Activated T-cell treated with anti-CD3 and anti-CD28 coated beads, Interleukin-2, amount 50 U/mL, for 72 hours (primary cell): ENCODE measurements at regions not wholly inside any gene's neighbourhood (a gene's known extent, or its start where the extent isn't known, plus 50 kb on each side); places are given as distances from the start of the nearest gene placed in this dataset.
"Not testable (repeated sequence)": the region's sequence is repeated elsewhere in the genome, so short reads cannot be mapped to it uniquely, and the experiment has no call there.

Experiments
- ATAC-seq, 2 donors: fragments of 150-1000 bp; cut with Tn5 transposase; replicated peaks in 1 of 2; 2 replicates each; pipeline ENCODE4 v1.10.0; 2021; ENCODE audit warnings: moderate library complexity in 2 of 2, mild to moderate bottlenecking in 1 of 2
- DNase-seq, 2 donors: peaks; one replicate each; pipeline ENCODE4 v3.0.0; 2021 to 2022; ENCODE audit warnings: mixed read lengths in 1 of 2
- H3K27ac Mint-ChIP-seq: one replicate; pipeline ENCODE4 v1.8.0; 2022; ENCODE audit warnings: mild to moderate bottlenecking, moderate library complexity, mixed read lengths
- H3K27me3 Mint-ChIP-seq: one replicate; pipeline ENCODE4 v1.8.0; 2022; ENCODE audit warnings: low read depth, mixed read lengths
- H3K36me3 Mint-ChIP-seq, 2 donors: one replicate each; pipeline ENCODE4 v1.8.0; 2022; ENCODE audit warnings: mixed read lengths in 2 of 2, mild to moderate bottlenecking in 1 of 2; ENCODE audit not compliant: insufficient read depth in 2 of 2
- H3K4me1 Mint-ChIP-seq: one replicate; pipeline ENCODE4 v1.8.0; 2022; ENCODE audit warnings: low read depth, mixed read lengths
- H3K4me3 Mint-ChIP-seq, 2 donors: one replicate each; pipeline ENCODE4 v1.8.0; 2022; ENCODE audit warnings: mild to moderate bottlenecking in 2 of 2, mixed read lengths in 2 of 2, moderate library complexity in 2 of 2
- H3K9me3 Mint-ChIP-seq, 2 donors: one replicate each; pipeline ENCODE4 v1.8.0; 2022; ENCODE audit warnings: mixed read lengths in 2 of 2

DNA sequence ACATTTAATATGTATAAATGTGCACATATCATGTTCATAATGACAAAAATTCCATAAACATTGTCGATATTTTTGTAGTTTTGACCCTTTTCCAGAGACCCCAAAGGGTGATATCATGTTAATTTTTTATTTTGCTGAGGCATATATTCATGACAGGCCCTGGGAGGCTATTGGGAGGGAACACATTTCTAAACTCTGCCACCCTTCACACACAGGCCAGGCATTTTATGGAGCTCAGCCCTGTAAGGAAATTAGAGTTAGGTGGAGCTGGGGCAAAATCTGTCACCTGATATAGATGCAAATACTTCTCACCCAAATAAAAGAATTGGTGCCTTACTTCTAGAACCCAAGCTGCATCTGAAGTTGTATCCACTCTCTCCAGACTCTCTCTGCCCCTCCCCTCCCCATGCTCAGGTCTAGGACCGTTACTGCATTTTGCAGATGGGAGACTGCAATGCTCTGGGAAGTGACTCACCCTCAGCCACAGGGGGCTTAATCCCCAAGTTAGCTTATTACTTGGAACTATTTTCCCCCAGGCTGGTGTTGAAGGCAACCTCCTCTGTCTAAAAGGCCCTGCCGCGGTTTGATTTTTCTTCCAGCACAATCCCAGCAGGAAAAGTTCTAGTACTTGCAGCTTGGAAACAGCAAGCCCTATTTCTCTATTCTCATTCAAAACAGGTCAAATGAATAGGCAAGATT, 238.9 kb downstream of the EMP1 start:
- Mint-ChIP-seq H3K27me3 (peaks cover 22% of the 10 kb centered on the region), H3K9me3 (no peaks in the 10 kb centered on the region), H3K4me3 (no peak overlapping the region), H3K27ac (no peak overlapping the region), H3K4me1 (no peaks in the 10 kb centered on the region), H3K36me3 (no peaks in the 10 kb centered on the region)
- ATAC-seq, result no peak
- DNase-seq, result no peak

DNA sequence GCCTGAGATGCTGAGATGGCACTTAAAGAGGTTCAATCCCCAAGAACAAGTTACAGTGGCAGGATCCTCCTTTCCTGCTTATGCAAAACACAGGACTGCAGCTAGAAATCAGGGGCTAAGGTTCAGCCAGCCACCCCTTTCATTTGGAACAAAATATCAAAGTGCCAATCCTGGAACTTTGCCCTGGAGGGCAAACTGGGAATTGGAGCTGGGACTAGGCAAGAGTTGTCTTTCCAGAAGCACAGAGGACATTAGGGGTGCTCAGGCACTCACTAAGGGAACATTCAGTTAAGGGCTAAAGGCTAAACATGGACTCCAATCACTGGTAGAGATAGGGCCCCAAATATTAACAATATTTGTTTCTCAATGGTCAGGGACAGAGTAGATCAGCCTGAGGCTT, 237.2 kb downstream of the EMP1 start:
- Mint-ChIP-seq H3K36me3 (no peaks in the 10 kb centered on the region), H3K27ac (no peak overlapping the region), H3K9me3 (no peaks in the 10 kb centered on the region), H3K27me3 (peaks cover 18% of the 10 kb centered on the region), H3K4me1 (no peaks in the 10 kb centered on the region), H3K4me3 (no peak overlapping the region)
- ATAC-seq (no peak), DNase-seq (no peak)

DNA sequence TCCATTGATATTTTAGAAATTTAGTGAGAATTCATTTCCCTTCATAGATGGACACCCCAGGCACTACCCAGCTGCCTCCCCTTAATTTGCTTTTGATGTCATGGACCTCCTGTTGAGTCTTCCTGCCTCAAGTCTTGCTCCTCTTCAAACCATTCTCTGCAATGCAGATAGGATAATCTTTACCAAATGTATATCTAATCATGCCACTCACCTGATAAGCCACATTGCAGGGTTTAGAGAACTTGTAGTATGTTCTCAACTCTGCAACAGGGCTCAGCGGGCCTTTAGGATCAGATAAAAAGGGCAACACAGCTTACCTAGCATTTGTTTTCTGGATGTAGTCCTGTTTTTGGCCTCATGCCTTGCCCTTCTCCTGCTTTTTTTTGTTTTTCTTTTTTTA, 234.5 kb downstream of the EMP1 start:
- H3K27me3 Mint-ChIP-seq, result peaks cover 15% of the 10 kb centered on the region
- H3K4me3 Mint-ChIP-seq, result no peak overlapping the region
- H3K4me1 Mint-ChIP-seq, result no peaks in the 10 kb centered on the region
- DNase-seq (no peak), ATAC-seq (no peak)
- no peaks in the 10 kb centered on the region for H3K36me3 Mint-ChIP-seq
- peaks cover 0 to 6% of the 10 kb centered on the region in 2 donors for H3K9me3 Mint-ChIP-seq
- H3K27ac Mint-ChIP-seq, result no peak overlapping the region

DNA sequence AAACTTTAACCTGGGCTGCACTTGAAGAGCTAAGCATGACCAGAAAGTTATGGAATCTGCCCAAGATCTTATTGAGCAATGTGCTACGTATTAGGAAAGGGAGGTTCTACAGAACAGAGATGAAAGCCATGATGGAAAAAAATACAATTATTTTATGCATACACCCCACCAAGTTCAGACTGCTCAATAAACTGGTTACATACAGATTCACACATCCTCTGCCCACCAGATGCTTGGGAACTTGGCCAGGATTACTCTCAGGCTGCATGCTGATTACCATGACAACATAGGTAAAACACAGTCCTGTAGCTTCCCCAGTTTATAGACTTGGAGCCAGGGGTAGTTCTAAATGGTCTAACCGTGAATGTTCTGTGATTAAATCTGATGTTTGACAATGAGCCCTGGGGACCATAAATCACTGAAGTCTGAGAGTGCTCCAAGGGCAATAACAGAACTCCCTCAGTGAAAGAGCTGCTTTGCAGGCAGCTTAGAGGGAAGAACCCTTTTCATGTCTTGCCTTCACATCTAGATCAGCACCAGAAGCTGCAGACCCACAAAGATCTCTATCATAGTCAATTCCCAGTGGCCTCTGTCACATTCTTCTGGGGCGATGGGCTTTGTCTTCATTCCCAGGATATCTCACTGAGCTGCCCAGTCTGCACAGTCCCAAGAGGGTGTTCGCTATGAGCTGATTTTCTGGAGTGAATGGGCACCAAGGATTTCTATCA, 232.2 kb downstream of the EMP1 start:
- H3K27ac Mint-ChIP-seq, result no peak overlapping the region
- no peak for ATAC-seq
- no peak overlapping the region for H3K4me3 Mint-ChIP-seq
- peaks cover 9% of the 10 kb centered on the region for H3K27me3 Mint-ChIP-seq
- peaks cover 0 to 6% of the 10 kb centered on the region in 2 donors for H3K9me3 Mint-ChIP-seq
- DNase-seq, result no peak
- no peaks in the 10 kb centered on the region for H3K4me1 Mint-ChIP-seq
- H3K36me3 Mint-ChIP-seq, result no peaks in the 10 kb centered on the region

DNA sequence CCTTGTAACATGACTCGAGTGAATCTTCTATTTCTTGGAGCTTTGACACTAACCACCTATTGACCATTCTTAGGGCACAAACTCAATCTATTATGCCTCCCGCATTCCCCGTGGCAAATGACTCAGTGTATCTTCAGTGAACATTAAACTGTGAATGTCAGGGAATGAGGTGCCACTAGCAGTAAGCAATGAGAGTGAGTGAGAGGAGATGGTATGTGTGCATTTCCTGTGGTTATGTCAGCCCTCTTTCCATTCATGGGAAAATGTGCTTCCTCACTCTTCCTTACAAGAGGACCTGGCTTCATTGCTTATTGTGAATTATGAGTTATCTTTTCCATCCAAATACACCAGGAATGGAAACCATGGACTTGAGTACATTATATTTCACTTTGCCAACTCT, 229.2 kb downstream of the EMP1 start:
- ATAC-seq (no peak), DNase-seq (no peak)
- Mint-ChIP-seq H3K9me3 (peaks cover 0 to 8% of the 10 kb centered on the region in 2 donors), H3K27ac (no peak overlapping the region), H3K27me3 (peaks cover 7% of the 10 kb centered on the region), H3K36me3 (no peaks in the 10 kb centered on the region), H3K4me1 (no peaks in the 10 kb centered on the region), H3K4me3 (no peak overlapping the region)

DNA sequence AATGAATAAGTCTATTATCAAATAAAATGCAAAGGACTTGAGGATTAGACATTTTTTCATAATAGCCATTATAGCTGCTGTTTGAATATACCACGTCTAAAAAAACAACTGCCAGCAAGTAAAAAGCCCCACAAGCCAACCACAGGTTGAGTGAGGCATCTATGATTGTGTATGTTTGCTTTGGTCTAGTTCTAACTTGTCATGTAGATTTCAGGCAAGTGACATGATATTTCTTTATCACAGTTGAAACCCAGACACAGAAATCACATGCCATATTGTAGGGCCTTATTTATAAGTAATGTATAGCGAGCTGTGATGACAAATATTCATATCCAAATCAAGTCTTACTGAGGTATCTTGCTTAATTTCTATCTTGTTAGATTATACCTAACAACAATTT, 225.8 kb downstream of the EMP1 start:
- DNase-seq (no peak), ATAC-seq (no peak)
- H3K27ac Mint-ChIP-seq, result no peak overlapping the region
- peaks cover 0 to 1% of the 10 kb centered on the region in 2 donors for H3K9me3 Mint-ChIP-seq
- no peaks in the 10 kb centered on the region for H3K4me1 Mint-ChIP-seq
- no peaks in the 10 kb centered on the region for H3K36me3 Mint-ChIP-seq
- H3K27me3 Mint-ChIP-seq, result peaks cover 7% of the 10 kb centered on the region
- H3K4me3 Mint-ChIP-seq, result no peak overlapping the region

DNA sequence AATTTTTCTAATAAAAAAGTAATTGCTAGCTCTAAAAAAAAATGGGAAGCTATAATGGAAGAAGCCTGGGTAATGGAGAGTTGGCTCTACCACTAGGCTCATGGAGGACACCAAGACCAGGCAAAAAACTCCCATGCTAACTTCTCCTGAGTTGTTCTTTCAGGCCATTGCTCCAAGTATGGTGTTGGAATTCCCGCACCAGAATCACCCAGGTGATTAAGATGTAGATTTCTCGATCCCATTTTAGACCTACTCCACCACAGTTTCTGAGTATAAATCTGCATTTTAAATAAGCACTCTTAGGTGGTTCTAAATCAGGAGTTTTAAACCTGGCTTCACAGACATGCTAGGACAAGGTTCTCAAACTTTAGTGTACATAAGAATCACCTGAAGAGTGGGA, 221.0 kb downstream of the EMP1 start:
- Mint-ChIP-seq H3K4me3 (no peak overlapping the region), H3K9me3 (no peaks in the 10 kb centered on the region), H3K4me1 (no peaks in the 10 kb centered on the region), H3K27ac (no peak overlapping the region), H3K27me3 (peaks cover 11% of the 10 kb centered on the region), H3K36me3 (no peaks in the 10 kb centered on the region)
- DNase-seq (no peak), ATAC-seq (no peak)

DNA sequence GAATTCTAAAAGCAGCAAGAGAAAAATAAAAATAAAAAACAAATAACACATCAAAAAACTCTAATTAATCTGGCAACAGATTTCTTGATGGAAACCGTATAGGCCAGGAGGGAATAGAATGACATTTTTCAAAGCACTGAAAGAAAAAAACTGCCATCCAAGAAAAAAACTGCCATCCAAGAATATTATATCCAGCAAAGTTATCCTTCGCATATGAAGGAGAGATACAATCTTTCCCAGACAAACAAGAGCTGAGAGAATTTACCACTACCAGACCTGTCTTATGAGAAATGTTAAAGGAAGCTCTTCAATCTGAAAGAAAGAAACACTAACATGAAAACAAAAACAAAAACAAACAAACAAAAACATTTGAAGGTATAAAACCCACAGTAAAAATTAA, 214.8 kb downstream of the EMP1 start:
- no peak for DNase-seq
- no peak overlapping the region for H3K27ac Mint-ChIP-seq
- ATAC-seq, result no peak
- H3K27me3 Mint-ChIP-seq, result peaks cover 11% of the 10 kb centered on the region
- peaks cover 7 to 9% of the 10 kb centered on the region in 2 donors for H3K9me3 Mint-ChIP-seq
- peaks cover 2 to 6% of the 10 kb centered on the region in 2 donors for H3K36me3 Mint-ChIP-seq
- no peak overlapping the region for H3K4me3 Mint-ChIP-seq
- no peaks in the 10 kb centered on the region for H3K4me1 Mint-ChIP-seq

DNA sequence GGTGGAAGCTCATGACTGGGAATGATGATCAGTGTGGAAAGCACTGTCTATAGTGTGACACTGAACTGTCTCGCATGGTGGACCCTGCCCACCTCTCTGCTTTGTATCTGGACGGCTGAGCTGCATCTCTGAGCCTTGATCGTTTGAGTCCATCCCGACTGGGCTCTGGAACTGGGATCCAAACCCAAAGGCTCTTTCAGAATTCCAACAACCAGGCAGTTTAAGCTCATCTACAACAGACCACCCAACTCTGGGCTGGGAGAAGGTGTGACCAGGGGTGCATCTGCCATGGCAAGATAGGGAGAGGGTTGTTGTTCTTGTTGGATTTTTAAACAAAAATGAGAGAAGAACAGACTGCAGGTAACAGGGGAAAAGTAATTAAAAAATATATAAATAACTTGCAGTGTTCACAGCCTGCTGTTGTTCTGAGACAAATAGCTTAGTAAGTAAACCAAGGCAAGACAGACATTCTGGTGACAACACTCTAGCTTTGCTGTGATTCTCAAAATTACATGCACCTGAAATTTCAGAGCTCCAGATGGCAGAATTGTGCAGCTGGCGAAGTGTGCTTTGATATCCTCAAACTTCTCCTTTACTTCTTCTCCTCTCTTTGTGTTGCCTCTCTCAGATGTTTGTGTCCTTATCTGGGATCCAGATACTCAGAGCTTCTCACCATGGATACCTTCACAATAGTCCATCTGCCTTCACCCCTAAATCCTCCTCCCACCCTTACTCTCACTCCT, 209.6 kb downstream of the EMP1 start:
- DNase-seq (no peak), ATAC-seq (no peak)
- no peak overlapping the region for H3K27ac Mint-ChIP-seq
- peaks cover 6 to 7% of the 10 kb centered on the region in 2 donors for H3K9me3 Mint-ChIP-seq
- H3K4me1 Mint-ChIP-seq, result no peaks in the 10 kb centered on the region
- H3K27me3 Mint-ChIP-seq, result peaks cover 18% of the 10 kb centered on the region
- H3K4me3 Mint-ChIP-seq, result no peak overlapping the region
- H3K36me3 Mint-ChIP-seq, result peaks cover 2 to 6% of the 10 kb centered on the region in 2 donors

DNA sequence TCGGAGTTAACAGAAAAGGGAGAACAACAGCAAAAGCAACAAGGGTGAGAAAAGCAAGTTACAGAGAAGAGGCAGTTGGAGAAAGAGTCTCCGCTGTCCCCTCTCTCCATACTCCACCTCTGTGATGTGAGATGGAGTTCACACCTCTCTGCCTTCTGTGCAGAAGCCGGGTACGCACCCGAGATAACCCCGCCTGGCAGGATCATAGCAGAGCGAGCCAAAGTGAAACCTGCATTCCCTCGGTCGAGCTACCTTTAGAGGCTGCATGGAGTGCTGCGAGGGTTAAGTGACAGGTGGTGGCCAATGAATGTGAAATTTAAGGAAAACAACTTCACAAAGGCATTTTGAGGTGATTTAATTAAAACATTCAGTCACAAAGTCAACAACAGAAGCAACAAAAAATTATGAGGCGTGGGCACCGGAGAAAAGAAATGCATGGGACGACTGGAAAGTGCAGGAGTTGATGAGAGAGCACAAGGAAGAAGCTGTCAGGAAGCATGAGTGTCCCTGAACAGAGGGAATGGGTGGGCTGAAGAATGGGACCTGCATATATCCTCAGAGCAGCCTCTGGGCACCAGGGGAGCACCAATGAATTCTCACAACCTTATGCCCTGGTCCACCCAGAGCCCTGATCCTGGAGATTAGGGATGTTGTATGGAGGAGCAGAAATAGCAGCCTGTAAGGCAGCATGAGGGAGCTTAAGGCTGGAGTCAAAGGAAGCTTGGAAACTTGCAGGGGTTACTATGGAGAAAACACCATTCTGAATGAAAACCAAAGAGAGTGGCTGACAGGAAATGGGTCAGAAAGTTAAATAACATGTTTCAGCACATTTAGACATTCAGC, 208.3 kb downstream of the EMP1 start:
- H3K27ac Mint-ChIP-seq, result no peak overlapping the region
- no peaks in the 10 kb centered on the region for H3K9me3 Mint-ChIP-seq
- H3K27me3 Mint-ChIP-seq, result peaks cover 18% of the 10 kb centered on the region
- no peak for DNase-seq
- no peaks in the 10 kb centered on the region for H3K4me1 Mint-ChIP-seq
- ATAC-seq, result no peak
- H3K36me3 Mint-ChIP-seq, result no peaks in the 10 kb centered on the region
- no peak overlapping the region for H3K4me3 Mint-ChIP-seq

DNA sequence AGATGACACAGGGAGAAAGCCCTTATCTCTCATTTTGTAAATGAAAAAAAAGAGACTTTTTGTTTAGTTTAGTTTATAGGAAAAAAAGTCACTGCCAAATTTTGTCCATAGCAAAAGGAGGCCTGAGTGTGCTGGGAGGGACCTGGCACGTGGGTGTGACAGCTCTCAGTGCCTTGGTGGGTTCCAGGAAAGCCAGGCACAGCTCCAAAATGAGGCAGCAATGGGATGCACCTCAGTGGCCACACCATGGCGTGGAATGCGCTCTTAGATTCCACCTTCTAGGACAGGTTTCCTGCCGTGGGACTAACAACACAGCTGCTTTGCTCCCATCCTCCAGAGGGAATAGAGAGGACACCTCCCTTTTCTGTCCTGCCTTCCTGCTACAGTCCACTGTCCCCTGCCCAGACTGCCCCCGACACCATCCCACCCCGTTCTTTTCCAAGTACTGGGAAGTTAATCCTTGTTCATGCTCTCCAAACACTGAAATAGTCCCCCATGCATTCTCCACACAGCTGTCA, 207.6 kb downstream of the EMP1 start:
- ATAC-seq, result no peak
- H3K4me3 Mint-ChIP-seq, result no peak overlapping the region
- no peaks in the 10 kb centered on the region for H3K36me3 Mint-ChIP-seq
- H3K4me1 Mint-ChIP-seq, result no peaks in the 10 kb centered on the region
- peaks cover 18% of the 10 kb centered on the region for H3K27me3 Mint-ChIP-seq
- no peak overlapping the region for H3K27ac Mint-ChIP-seq
- DNase-seq, result no peak
- H3K9me3 Mint-ChIP-seq, result no peaks in the 10 kb centered on the region

DNA sequence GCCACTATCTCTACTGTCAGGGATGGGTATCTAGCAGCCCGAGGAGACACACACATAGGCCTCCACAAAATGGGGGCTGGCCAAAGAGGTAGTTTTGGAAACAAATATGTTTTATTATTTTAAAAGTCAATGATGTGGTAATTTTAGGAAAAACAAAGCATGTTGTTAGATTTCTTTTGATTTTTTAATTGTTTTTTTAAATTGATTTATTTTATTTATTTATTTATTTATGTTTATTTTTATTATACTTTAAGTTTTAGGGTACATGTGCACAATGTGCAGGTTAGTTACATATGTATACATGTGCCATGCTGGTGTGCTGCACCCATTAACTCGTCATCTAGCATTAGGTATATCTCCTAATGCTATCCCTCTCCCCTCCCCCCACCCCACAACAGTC, 194.8 kb downstream of the EMP1 start:
- H3K36me3 Mint-ChIP-seq, DNase-seq, H3K9me3 Mint-ChIP-seq, ATAC-seq, H3K27me3 Mint-ChIP-seq, H3K4me3 Mint-ChIP-seq, H3K27ac Mint-ChIP-seq, H3K4me1 Mint-ChIP-seq: not testable (repeated sequence)
